ENCODE measurements at regions not wholly inside any gene's neighbourhood (a gene's known extent, or its start where the extent isn't known, plus 50 kb on each side); places are given as distances from the start of the nearest gene placed in this dataset.

DNA sequence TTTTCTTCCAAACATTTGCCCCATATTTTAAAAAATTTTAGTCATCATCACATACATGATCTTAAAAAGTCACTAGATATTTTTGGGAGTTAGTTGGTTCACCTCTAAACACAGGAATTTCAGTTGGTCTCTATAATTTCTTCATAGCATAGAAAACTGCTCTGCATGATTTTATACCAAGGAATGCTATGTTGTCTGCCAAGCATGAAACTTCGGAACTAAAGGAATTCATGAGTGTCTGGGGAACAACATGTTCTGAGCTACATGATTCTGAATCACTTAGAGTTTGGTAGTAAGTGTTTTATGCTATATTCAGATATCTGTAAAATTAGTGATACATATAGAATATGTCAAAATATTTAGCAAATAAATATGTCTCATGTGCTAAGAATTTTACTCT lies 957.8 kb downstream of the GATA3 start:
- Mint-ChIP-seq H3K4me3 (ENCODE audit: unreplicated experiment) (no peak overlapping the region), H3K27me3 (ENCODE audit: unreplicated experiment) (no peaks in the 10 kb centered on the region), H3K27ac (ENCODE audit: unreplicated experiment) (no peak overlapping the region), H3K9me3 (ENCODE audit: unreplicated experiment) (no peaks in the 10 kb centered on the region), H3K36me3 (ENCODE audit: unreplicated experiment) (no peaks in the 10 kb centered on the region), H3K4me1 (ENCODE audit: low read depth, unreplicated experiment) (no peaks in the 10 kb centered on the region)
- no peak for DNase-seq
- TF ChIP-seq, protein P1, sequence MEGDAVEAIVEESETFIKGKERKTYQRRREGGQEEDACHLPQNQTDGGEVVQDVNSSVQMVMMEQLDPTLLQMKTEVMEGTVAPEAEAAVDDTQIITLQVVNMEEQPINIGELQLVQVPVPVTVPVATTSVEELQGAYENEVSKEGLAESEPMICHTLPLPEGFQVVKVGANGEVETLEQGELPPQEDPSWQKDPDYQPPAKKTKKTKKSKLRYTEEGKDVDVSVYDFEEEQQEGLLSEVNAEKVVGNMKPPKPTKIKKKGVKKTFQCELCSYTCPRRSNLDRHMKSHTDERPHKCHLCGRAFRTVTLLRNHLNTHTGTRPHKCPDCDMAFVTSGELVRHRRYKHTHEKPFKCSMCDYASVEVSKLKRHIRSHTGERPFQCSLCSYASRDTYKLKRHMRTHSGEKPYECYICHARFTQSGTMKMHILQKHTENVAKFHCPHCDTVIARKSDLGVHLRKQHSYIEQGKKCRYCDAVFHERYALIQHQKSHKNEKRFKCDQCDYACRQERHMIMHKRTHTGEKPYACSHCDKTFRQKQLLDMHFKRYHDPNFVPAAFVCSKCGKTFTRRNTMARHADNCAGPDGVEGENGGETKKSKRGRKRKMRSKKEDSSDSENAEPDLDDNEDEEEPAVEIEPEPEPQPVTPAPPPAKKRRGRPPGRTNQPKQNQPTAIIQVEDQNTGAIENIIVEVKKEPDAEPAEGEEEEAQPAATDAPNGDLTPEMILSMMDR (IDR thresholded peaks at IDR 0.05; ENCODE audit: partially characterized antibody, unreplicated experiment), result no peak

DNA sequence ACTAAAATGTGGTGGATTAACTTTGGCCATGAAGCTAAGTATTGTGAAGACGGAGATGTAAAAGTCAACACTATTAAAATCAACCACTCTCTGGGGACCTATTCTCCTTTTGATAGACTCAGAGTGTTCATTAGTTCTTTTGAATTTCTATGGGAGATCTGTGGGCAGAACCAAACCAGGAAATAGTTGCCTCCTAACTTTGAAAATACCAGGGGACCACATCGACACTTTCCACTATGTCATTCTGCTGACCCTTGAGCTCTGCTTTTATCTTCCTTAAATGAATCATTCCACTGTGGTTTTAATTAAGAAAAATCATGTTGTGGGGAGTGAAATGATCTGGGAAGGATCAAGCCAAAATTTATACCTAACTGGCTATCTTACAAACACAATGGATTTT lies 960.5 kb downstream of the GATA3 start:
- DNase-seq, result no peak
- no peak overlapping the region for H3K27ac Mint-ChIP-seq (ENCODE audit: unreplicated experiment)
- H3K36me3 Mint-ChIP-seq (ENCODE audit: unreplicated experiment), result no peaks in the 10 kb centered on the region
- no peaks in the 10 kb centered on the region for H3K9me3 Mint-ChIP-seq (ENCODE audit: unreplicated experiment)
- no peaks in the 10 kb centered on the region for H3K27me3 Mint-ChIP-seq (ENCODE audit: unreplicated experiment)
- TF ChIP-seq, protein P1 (IDR thresholded peaks at IDR 0.05; ENCODE audit: partially characterized antibody, unreplicated experiment), result no peak
- H3K4me3 Mint-ChIP-seq (ENCODE audit: unreplicated experiment), result no peak overlapping the region
- H3K4me1 Mint-ChIP-seq (ENCODE audit: low read depth, unreplicated experiment), result no peaks in the 10 kb centered on the region

DNA sequence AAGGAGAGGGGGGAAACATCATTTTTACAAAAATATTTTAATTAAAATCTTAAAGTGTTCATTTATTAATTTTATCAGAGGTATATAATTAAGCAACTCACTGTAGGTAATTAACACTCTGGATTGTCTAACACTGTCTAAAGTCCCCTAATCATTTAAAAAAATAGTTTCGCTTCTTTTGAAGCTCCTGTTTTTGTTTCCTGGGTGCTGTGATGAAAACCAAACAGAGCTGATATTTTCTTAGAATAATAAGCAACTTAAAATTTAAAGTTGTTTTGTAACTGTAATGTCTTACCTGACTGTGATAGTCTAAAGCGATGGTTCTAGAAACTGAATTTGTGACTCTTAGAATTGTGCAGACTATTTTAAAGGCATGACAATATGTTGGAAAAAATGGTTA lies 961.0 kb downstream of the GATA3 start:
- TF ChIP-seq, protein P1 (IDR thresholded peaks at IDR 0.05; ENCODE audit: partially characterized antibody, unreplicated experiment), result no peak
- Mint-ChIP-seq H3K4me3 (ENCODE audit: unreplicated experiment) (no peak overlapping the region), H3K4me1 (ENCODE audit: low read depth, unreplicated experiment) (no peaks in the 10 kb centered on the region), H3K27me3 (ENCODE audit: unreplicated experiment) (no peaks in the 10 kb centered on the region), H3K27ac (ENCODE audit: unreplicated experiment) (no peak overlapping the region), H3K36me3 (ENCODE audit: unreplicated experiment) (no peaks in the 10 kb centered on the region), H3K9me3 (ENCODE audit: unreplicated experiment) (no peaks in the 10 kb centered on the region)
- no peak for DNase-seq

GRCh38 chr10:9016930-9017329 lies 962.4 kb downstream of the GATA3 start:
- Mint-ChIP-seq H3K4me1 (ENCODE audit: low read depth, unreplicated experiment) (no peaks in the 10 kb centered on the region), H3K9me3 (ENCODE audit: unreplicated experiment) (no peaks in the 10 kb centered on the region), H3K27ac (ENCODE audit: unreplicated experiment) (no peak overlapping the region), H3K27me3 (ENCODE audit: unreplicated experiment) (no peaks in the 10 kb centered on the region), H3K4me3 (ENCODE audit: unreplicated experiment) (no peak overlapping the region), H3K36me3 (ENCODE audit: unreplicated experiment) (no peaks in the 10 kb centered on the region)
- TF ChIP-seq, protein P1 (IDR thresholded peaks at IDR 0.05; ENCODE audit: partially characterized antibody, unreplicated experiment), result no peak
- DNase-seq, result no peak

- no peak for DNase-seq
- Mint-ChIP-seq H3K27ac (ENCODE audit: unreplicated experiment) (no peak overlapping the region), H3K4me3 (ENCODE audit: unreplicated experiment) (no peak overlapping the region), H3K9me3 (ENCODE audit: unreplicated experiment) (no peaks in the 10 kb centered on the region), H3K36me3 (ENCODE audit: unreplicated experiment) (no peaks in the 10 kb centered on the region), H3K27me3 (ENCODE audit: unreplicated experiment) (no peaks in the 10 kb centered on the region), H3K4me1 (ENCODE audit: low read depth, unreplicated experiment) (no peaks in the 10 kb centered on the region)
- TF ChIP-seq, protein P1 (IDR thresholded peaks at IDR 0.05; ENCODE audit: partially characterized antibody, unreplicated experiment), result no peak
Observed at GRCh38 chr10:9018195-9019173, 964.0 kb downstream of the GATA3 start.
